NCI-H82 treated with DMSO at 0.1 percent for 48 hours (cell line): ENCODE measurements at regions not wholly inside any gene's neighbourhood (a gene's known extent, or its start where the extent isn't known, plus 50 kb on each side); places are given as distances from the start of the nearest gene placed in this dataset.
"Not testable (repeated sequence)": the region's sequence is repeated elsewhere in the genome, so short reads cannot be mapped to it uniquely, and the experiment has no call there.

Experiments used
- DNase-seq: peaks from one replicate; lab custom pipeline; 2025; ENCODE audit not compliant: unreplicated experiment; lab: John Stamatoyannopoulos, UW

GRCh38 chr5:17081142-17081541 lies 136.3 kb upstream of the BASP1 start:
- no peak for DNase-seq

GRCh38 chr5:17083276-17083675 lies 134.2 kb upstream of the BASP1 start:
- DNase-seq = not testable (repeated sequence)

DNA sequence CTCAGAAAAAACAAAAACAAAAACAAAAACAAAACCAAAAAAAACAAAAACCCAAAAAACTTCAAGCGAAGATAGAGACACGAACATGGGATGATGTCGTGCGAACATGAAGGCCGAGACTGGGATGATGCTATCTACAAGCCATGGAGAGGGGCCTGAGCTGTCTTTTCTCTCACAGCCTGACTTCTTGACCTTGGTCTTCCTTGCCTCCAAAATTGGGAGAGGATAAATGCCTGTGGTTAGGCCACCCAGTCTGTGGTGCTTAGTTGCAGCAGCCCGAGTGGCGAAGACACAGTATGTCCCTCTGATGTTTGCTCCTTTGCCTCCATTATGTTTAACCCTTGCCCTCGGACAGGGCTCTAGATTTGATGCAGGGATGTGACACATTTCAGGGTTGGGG lies 130.4 kb upstream of the BASP1 start:
- DNase-seq = no peak

- no peak for DNase-seq
Observed at GRCh38 chr5:17088051-17088450, 129.4 kb upstream of the BASP1 start.

GRCh38 chr5:17089001-17089400 lies 128.4 kb upstream of the BASP1 start:
- no peak for DNase-seq

- no peak for DNase-seq
Observed at GRCh38 chr5:17089690-17090089, 127.7 kb upstream of the BASP1 start.

GRCh38 chr5:17090839-17091238 lies 126.6 kb upstream of the BASP1 start:
- no peak for DNase-seq

DNA sequence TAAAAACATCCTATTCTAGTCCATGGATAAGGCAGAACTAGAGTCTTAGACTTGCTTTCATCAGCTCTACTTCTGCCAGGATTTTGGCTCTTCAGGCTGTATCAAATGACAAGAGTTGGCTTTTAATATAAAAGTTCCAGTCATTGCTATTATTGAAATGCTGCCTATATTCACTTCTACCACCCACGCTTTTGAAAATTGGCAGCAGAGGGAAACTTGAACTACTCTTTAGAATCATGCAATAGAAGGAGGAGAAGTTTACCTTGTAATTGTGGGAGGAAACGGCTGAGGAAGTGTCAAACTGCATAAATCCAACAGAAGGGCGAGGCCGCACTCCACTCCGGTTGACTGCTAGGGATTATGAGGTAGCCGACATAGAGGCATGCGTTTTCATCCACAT lies 122.6 kb upstream of the BASP1 start:
- no peak for DNase-seq

DNA sequence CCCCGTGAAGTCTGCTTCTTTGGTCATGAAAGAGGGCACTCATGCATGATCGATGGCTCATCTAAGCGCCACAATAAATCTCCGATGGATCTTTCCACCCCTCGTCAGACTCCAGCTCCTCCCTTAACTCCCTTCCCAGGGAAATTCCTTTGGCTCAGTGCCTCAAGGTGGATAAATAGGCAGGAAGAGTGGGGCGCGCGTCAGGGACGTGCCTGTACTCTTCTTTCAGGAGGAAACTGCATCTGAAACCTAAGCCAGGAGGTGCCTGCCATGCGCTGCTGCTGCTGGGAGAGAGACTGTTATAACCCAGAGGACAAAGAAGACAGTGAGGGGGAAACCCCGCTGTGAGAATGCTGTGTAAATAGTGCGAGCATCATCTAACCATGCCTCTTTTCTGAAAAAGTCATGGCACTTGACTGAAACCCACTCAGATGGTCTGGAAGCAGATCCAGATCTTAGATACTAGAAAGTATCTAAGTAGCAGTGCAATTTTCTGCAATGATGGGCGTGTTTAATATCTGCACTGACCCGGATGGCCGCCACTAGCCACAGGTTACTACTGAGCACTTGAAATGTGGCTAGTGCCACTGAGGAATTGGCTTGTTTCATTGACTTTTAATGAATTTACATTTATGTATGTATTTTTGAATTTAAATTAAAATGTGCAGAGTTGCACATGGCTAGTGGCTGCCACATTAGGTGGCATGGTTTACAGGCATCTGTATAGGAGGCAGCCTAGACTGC lies 120.3 kb upstream of the BASP1 start:
- no peak for DNase-seq

DNA sequence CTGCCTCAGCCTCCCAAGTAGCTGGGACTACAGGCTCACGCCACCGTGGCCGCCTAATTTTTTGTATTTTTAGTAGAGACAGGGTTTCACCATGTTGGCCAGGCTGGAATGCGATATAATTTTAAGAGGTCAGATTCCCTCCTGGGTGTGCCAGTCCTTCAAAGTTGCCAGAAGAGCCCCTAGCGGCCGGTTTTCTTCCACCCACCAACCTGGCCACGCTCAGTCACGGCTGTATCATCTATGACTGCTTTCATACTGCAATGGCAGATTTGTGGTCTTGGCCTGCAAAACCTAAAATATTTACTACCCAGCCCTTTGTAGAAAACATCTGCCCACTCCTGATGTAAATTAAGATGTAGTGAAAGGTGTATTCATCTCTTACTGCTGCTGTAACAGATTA lies 117.5 kb upstream of the BASP1 start:
- DNase-seq = no peak

GRCh38 chr5:17103461-17103860 lies 114.0 kb upstream of the BASP1 start:
- DNase-seq = no peak

DNA sequence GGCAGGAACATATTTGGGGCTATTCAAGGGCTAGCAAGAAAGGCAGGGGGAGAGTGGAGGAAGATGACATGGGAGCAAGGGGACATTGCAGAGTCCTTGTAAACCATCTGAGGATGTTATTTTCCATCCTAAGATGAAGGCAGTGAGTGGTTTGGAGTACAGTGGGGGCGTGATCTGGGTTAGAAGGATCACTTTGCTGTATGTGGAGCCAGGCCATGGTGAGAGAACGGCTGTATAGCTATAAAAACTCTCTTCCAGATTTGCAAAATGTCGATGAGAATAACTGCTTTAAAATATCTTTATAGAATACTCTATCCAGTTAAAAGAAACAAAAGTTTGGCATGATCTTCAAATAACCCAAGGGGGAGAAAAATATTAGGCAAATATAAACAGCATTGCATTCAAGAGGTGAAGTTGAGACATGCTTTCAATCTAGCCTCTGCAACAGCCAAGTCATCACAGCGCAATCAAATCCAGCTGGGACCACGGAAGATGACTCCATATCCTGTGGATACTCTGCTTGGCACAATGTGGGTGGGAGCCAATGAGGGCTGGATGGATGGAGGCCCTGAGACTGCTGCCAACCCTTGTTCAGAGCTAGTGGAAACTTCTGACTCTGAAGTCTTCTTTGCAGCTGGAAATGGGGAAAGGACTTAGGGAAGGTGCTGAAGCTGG lies 111.5 kb upstream of the BASP1 start:
- no peak for DNase-seq

DNA sequence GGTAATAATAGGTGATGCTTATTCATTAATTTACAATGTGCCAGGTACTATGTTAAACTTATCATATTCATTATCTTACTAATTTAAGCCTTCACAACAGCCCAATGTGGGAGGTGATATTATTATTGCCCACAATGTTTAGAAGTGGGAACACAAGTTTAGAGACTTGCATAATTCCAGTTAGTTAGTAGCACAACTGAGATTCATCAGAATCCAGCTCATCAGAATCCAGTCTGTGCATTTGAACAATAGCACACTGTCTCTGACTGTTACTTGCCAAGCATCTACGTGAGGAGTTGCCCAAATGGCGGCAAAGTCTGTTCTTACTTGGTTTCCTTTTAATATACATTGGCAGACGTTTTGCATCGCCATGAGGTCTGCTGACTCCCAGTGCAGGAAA lies 110.9 kb upstream of the BASP1 start:
- DNase-seq = no peak

- DNase-seq = not testable (repeated sequence)
Observed at GRCh38 chr5:17112091-17112716, 105.2 kb upstream of the BASP1 start.

DNA sequence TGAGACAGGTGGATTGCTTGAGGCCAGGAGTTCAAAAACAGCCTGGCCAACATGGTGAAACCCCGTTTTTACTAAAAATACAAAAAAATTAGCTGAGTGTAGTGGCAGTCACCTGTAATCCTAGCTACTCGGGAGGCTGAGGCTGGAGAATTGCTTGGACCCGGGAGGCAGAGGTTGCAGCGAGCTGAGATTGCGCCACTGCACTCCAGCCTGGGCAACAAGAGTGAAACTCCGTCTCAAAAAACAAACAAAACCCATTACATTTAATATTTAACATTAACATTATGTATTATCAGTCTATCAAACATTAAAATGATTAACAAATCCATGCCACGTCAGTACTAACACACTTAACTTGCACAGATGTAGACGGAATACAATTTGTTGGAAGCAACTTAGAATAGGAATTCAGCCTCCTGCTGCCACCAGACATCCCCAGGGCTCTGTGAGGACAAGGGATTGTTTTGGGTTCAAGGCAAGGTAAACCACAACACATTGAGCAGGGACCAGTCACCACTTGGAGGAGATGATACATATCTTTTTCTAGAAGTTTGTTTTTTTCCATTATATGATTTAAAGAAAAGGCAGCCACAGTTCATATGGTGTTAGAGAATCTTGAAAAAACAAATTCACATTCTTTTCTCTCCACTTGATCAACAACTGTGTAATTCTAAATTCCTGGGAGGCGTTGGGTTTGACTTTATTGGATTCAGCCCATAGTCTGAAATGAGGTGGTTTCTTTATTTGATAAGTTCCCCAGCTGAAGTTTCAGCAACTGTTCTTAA lies 104.1 kb upstream of the BASP1 start:
- no peak for DNase-seq

DNA sequence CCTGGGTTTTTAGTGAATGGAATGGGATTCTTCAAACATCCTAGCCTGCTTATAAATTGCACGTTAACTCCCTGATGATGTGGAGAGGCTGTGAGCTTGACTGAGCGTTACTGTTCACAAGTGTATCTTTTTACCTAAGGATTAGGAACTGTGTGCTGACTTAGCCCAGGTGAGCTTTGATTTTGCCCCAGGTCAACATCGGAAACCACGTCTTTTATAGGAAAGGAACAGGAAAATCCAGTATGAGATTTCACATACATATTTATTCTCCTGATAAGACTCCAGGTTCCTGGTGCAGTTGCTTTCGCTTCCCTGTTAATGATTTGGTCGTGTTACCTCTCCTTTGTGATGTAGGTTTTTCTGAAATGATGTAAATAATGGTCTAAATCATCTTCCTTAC lies 103.2 kb upstream of the BASP1 start:
- no peak for DNase-seq

GRCh38 chr5:17114715-17115599 lies 102.5 kb upstream of the BASP1 start:
- no peak for DNase-seq

GRCh38 chr5:17115855-17116254 lies 101.6 kb upstream of the BASP1 start:
- DNase-seq = no peak

- no peak for DNase-seq
Observed at GRCh38 chr5:17118631-17119030, 98.8 kb upstream of the BASP1 start.

- DNase-seq = no peak
Observed at GRCh38 chr5:17120209-17120608, 97.2 kb upstream of the BASP1 start.

- no peak for DNase-seq
Observed at GRCh38 chr5:17121776-17122175, 95.7 kb upstream of the BASP1 start.
